ENCODE measurements at regions not wholly inside any gene's neighbourhood (a gene's known extent, or its start where the extent isn't known, plus 50 kb on each side); places are given as distances from the start of the nearest gene placed in this dataset.

DNA sequence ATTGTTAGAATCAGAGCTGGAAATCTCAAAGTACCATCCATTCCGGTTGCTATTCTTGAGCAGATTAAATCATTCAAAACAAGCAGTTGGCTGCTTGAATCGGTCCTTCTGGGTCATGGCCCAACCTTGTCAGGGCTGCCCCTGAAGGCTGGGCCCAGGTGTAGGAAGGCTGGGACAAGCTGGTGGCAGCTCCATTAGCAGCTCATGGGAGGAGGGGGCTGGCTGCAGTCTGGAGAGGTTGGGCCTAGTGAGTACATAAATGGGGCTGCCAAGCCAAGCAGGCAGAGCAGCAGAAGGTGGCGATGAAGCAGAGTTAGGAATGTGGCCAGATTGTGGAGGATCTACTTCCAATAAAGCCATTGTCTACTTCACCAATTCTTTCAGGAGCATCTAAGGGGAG is 81.4 kb downstream of the ADCYAP1 start:
- TF ChIP-seq, protein P1, sequence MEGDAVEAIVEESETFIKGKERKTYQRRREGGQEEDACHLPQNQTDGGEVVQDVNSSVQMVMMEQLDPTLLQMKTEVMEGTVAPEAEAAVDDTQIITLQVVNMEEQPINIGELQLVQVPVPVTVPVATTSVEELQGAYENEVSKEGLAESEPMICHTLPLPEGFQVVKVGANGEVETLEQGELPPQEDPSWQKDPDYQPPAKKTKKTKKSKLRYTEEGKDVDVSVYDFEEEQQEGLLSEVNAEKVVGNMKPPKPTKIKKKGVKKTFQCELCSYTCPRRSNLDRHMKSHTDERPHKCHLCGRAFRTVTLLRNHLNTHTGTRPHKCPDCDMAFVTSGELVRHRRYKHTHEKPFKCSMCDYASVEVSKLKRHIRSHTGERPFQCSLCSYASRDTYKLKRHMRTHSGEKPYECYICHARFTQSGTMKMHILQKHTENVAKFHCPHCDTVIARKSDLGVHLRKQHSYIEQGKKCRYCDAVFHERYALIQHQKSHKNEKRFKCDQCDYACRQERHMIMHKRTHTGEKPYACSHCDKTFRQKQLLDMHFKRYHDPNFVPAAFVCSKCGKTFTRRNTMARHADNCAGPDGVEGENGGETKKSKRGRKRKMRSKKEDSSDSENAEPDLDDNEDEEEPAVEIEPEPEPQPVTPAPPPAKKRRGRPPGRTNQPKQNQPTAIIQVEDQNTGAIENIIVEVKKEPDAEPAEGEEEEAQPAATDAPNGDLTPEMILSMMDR (IDR thresholded peaks at IDR 0.05) = no peak

GRCh38 chr18:986552-986951 is 81.9 kb downstream of the ADCYAP1 start:
- TF ChIP-seq, protein P1 (IDR thresholded peaks at IDR 0.05) = no peak

GRCh38 chr18:987325-988186 is 82.9 kb downstream of the ADCYAP1 start:
- TF ChIP-seq, protein P1 (IDR thresholded peaks at IDR 0.05) = no peak

DNA sequence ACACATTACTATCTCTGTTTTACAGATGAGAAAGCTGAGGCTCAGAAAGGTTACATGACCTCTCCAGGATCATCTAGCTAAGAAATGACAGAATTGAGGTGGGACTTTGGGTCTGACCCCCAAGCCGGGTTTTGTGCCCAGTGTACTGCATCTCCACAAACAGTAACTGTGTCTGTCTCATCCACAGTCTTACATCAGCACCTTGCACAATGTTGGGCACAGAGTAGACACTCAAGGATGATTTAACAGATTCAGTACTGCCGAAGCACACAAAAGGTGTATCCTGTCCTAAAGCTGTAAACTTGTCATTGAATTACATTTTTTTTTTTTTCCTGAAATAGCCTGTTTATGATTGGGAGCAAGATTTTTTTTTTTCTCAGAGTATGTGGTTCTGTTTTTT is 84.8 kb downstream of the ADCYAP1 start:
- TF ChIP-seq, protein P1 (IDR thresholded peaks at IDR 0.05) = no peak

DNA sequence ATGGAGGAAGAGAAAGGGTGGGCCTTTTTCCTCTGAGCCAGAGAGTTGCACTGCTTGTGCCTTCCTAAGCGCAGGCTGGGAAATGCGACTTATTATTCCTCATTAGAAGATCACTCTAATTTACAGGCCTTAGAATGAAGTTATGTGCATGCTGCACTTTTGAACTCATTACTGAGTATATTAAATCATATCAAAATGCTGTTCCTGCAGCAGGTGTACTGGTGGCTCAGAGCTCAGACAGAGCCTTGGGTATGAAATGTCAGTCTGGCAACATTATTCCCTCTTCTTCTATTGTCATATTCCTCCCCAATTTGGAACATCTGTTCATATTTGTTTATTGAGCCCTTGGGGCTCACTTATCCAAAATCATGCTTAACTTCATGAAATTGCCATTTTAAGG is 85.5 kb downstream of the ADCYAP1 start:
- TF ChIP-seq, protein P1 (IDR thresholded peaks at IDR 0.05) = no peak

- TF ChIP-seq, protein P1 (IDR thresholded peaks at IDR 0.05) = no peak
Measured at GRCh38 chr18:991441-991840, 86.8 kb downstream of the ADCYAP1 start.

DNA sequence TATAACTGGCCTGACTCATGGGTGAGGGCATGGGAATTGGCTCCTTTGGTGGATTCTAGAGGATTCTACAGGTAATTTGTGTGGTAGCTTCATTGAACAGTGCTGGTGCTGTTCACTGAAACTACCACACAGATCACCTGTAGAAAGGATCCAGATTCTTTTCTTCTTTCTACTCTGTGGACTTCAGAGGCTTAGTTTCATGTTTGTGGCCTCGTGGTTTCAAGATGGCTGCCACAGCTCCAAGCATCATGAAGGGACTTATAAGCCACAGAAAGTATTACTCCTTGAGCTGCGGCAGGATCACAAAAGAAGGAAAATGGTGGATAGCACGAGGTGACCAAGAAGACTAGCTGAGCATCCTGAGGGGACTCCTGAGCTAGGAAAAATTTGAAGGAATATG is 88.9 kb downstream of the ADCYAP1 start:
- TF ChIP-seq, protein P1 (IDR thresholded peaks at IDR 0.05) = no peak

Measured in LNCAP (cell line).